Ovary (tissue), 7 donors: ENCODE measurements at regions not wholly inside any gene's neighbourhood (a gene's known extent, or its start where the extent isn't known, plus 50 kb on each side); places are given as distances from the start of the nearest gene placed in this dataset.
"Not testable (repeated sequence)": the region's sequence is repeated elsewhere in the genome, so short reads cannot be mapped to it uniquely, and the experiment has no call there.

ENCODE experiments used
- DNase-seq, 5 donors: peaks; one replicate each; pipeline ENCODE4 v3.0.0-alpha.2; 2019 to 2020
- H3K27ac ChIP-seq, 2 donors: fragments of 200-600 bp; one replicate each; pipeline versions ENCODE4 v1.5.1 to v1.8.0; 2019 to 2022
- H3K27me3 ChIP-seq: fragments of 200-600 bp; one replicate; pipeline ENCODE4 v1.8.0; 2022
- H3K36me3 ChIP-seq: fragments of 200-600 bp; sonication (generic); one replicate; pipeline ENCODE4 v1.5.1; 2019
- H3K4me1 ChIP-seq: one replicate; pipeline ENCODE4 v1.8.1; 2013; ENCODE audit warnings: mild to moderate bottlenecking, moderate library complexity; ENCODE audit not compliant: insufficient read depth
- H3K4me3 ChIP-seq: fragments of 200-600 bp; sonication (generic); one replicate; pipeline ENCODE4 v1.5.1; 2017
- H3K9me3 ChIP-seq, 2 donors: fragments of 200-600 bp in 1 of 2; sonication (generic) in 1 of 2; one replicate each; pipeline versions ENCODE4 v1.5.1 to v1.8.1; 2013 to 2019; ENCODE audit warnings: mild to moderate bottlenecking in 1 of 2, moderate library complexity in 1 of 2
- EP300 ChIP-seq: sonication (generic); formaldehyde crosslinking; IDR thresholded peaks from one replicate; pipeline ENCODE4 v1.6.1; 2017; ENCODE audit warnings: antibody characterized with exemption
- POLR2A ChIP-seq: fragments of 450-650 bp; IDR thresholded peaks from one replicate; pipeline ENCODE4 v1.6.1; 2017; ENCODE audit warnings: antibody characterized with exemption, mild to moderate bottlenecking, moderate library complexity
- WGBS, 3 donors: extraction: QIAGEN DNeasy Blood & Tissue Kit in 1 of 3; methylation state at CpG; one replicate each; pipeline versions ENCODE4 v1.1.5 to v1.1.7; 2013 to 2017; 5-methylcytosine and 5-hydroxymethylcytosine counted together
- intact Hi-C, 4 donors: fragments of 100-400 bp; cut with DNase I; formaldehyde crosslinking; loops; one replicate each; pipeline versions ENCODE4 v1.11.0 to v1.15.1; 2022 to 2023
- TF ChIP-seq, protein P1 (sequence below), 3 donors: fragments of 450-650 bp in 2 of 3; fragments of 200-600 bp in 1 of 3; IDR thresholded peaks; one replicate each; pipeline versions ENCODE4 v1.5.1 to v1.8.0; 2016 to 2022; ENCODE audit warnings: antibody characterized with exemption in 3 of 3, mild to moderate bottlenecking in 1 of 3
- donor health status: DM: no; HTN: no; CAD: no; lungs with moderate emphysema.
- donor health status: DM: no; HTN: no; CAD: no.
- donor health status: Bipolar disorder and iron deficiency.
- donor health status: DM: no; HTN: no; CAD: no.
- donor health status: DM: yes; HTN: yes; CAD: no.

DNA sequence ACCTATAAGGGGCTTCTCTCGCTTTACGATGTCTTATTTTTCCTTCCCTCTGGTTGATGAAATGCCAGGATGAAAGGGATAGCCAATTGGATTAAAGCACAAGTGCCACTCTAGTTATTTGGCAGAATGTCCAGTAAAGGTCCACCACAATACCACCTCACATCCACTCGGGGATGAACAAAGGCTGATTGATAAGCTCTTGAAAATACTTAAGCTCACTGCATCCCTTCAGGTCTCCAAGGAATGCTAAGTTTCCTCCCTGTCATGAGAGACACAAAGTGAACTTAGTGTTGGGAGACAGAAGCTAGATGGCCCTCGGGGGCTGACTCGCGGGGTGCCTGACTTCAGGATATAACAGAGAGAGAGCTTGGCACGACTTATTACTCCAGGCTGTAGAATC lies 185.9 kb upstream of the ZNF644 start:
- H3K9me3 ChIP-seq, H3K4me1 ChIP-seq, H3K27me3 ChIP-seq, H3K4me3 ChIP-seq, H3K36me3 ChIP-seq, H3K27ac ChIP-seq, intact Hi-C loops, DNase-seq: not testable (repeated sequence)
- WGBS, 3 donors, result 85 to 93% (median 89%) methylated on average over 7 of the region's 7 CpGs

DNA sequence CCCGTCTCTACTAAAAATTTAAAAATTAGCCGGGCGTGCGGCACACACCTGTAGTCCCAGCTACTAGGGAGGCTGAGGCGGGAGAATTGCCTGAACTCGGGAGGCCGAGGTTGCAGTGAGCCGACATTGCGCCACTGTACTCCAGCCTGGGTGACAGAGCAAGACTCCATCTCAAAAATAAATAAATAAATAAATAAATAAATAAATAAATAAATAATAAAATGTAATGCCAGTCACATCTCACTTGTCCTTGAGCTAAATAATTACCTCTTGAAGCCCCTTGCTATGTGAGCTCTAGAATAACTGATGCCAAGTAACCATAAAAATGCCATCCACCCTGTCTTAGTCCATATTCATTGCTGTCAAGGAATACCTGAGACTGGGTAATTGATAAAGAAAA lies 182.3 kb upstream of the ZNF644 start:
- 96 to 97% (median 97%) methylated on average over 9 of the region's 9 CpGs for WGBS, 3 donors
- DNase-seq, intact Hi-C loops, H3K4me1 ChIP-seq, H3K9me3 ChIP-seq, H3K36me3 ChIP-seq, H3K4me3 ChIP-seq, H3K27ac ChIP-seq, H3K27me3 ChIP-seq: not testable (repeated sequence)

DNA sequence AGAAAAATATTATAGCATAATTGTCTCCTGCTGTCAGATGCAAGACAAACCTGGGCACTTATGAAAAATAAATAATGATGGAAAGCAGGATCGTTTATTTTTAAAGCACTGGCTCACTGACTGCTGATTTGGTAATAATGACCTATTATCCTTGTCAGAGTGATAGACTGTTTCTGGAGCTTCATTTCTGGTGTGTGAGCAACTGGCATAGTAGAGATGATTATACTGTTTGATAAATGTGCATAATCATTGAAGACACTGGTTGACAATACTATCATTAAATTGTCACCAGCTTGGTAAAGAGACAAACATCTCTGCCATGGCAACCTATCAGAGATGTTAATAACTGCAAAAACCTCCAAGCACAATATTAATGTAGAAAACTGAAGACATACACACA lies 179.9 kb upstream of the ZNF644 start:
- intact Hi-C loops, result no loop called here
- H3K4me3 ChIP-seq, result no peak overlapping the region
- no peaks in the 10 kb centered on the region for H3K9me3 ChIP-seq
- no peaks in the 10 kb centered on the region for H3K36me3 ChIP-seq
- 47 to 61% (median 53%) methylated on average over 1 of the region's 1 CpG for WGBS, 3 donors
- no peak overlapping the region for H3K27ac ChIP-seq
- H3K27me3 ChIP-seq, result no peaks in the 10 kb centered on the region
- DNase-seq, result no peak
- H3K4me1 ChIP-seq, result no peaks in the 10 kb centered on the region
- TF ChIP-seq EP300 (no peak), POLR2A (no peak)
- TF ChIP-seq, protein P1, sequence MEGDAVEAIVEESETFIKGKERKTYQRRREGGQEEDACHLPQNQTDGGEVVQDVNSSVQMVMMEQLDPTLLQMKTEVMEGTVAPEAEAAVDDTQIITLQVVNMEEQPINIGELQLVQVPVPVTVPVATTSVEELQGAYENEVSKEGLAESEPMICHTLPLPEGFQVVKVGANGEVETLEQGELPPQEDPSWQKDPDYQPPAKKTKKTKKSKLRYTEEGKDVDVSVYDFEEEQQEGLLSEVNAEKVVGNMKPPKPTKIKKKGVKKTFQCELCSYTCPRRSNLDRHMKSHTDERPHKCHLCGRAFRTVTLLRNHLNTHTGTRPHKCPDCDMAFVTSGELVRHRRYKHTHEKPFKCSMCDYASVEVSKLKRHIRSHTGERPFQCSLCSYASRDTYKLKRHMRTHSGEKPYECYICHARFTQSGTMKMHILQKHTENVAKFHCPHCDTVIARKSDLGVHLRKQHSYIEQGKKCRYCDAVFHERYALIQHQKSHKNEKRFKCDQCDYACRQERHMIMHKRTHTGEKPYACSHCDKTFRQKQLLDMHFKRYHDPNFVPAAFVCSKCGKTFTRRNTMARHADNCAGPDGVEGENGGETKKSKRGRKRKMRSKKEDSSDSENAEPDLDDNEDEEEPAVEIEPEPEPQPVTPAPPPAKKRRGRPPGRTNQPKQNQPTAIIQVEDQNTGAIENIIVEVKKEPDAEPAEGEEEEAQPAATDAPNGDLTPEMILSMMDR (IDR thresholded peaks at IDR 0.05), result no peak

DNA sequence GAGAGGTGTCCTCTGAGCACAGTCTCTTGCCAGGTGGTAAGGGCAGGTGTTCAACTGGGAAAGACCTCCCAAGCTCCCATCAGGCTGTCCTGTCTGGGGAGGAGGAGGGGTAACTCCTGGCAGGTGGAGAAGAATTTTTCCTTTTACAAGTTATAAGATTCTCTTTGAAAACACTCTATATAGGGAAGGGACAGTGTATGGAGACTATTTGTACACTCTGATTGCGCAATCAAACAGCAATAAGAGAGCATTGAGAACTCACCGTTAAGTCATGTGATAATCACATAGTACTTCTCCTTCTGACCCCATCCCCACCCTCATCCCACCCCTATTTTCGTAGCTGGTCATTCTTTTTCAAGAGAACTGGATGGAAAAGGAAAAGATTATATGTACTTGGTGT lies 179.3 kb upstream of the ZNF644 start:
- TF ChIP-seq POLR2A, result no peak
- no peak for TF ChIP-seq EP300
- TF ChIP-seq, protein P1 (IDR thresholded peaks at IDR 0.05), result no peak
- Histone ChIP-seq H3K4me3 (no peak overlapping the region), H3K27ac (no peak overlapping the region), H3K36me3 (no peaks in the 10 kb centered on the region), H3K9me3 (no peaks in the 10 kb centered on the region), H3K27me3 (no peaks in the 10 kb centered on the region), H3K4me1 (no peaks in the 10 kb centered on the region)
- 62 to 76% (median 69%) methylated on average over 3 of the region's 3 CpGs for WGBS, 3 donors
- intact Hi-C loops, result no loop called here
- no peak for DNase-seq

DNA sequence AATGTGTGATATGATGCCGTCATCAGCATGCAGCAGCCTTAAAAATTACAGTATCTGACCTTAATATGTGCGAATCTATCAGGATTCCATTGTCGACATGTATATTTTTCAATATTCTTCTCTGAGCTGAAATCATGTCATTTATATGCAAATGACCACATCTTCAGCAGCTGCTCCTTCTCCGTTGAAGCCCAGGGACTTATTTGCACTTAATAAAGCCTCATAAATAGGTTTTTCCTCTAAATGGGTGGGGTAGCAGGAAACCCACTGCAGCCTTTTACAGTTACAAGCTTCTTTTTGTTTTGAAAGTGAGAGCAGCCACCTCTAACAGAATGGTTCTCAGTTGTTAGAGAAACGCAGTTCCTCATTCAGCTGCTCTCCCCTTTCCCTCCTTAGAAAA lies 178.8 kb upstream of the ZNF644 start:
- no peak overlapping the region for H3K4me3 ChIP-seq
- TF ChIP-seq, protein P1 (IDR thresholded peaks at IDR 0.05), result no peak
- TF ChIP-seq EP300 (no peak), POLR2A (no peak)
- 62 to 69% (median 62%) methylated on average over 5 of the region's 5 CpGs for WGBS, 3 donors
- H3K4me1 ChIP-seq, result no peaks in the 10 kb centered on the region
- no peaks in the 10 kb centered on the region for H3K27me3 ChIP-seq
- no peak for DNase-seq
- H3K9me3 ChIP-seq, result no peaks in the 10 kb centered on the region
- H3K36me3 ChIP-seq, result no peaks in the 10 kb centered on the region
- intact Hi-C loops, result no loop called here
- no peak overlapping the region for H3K27ac ChIP-seq

DNA sequence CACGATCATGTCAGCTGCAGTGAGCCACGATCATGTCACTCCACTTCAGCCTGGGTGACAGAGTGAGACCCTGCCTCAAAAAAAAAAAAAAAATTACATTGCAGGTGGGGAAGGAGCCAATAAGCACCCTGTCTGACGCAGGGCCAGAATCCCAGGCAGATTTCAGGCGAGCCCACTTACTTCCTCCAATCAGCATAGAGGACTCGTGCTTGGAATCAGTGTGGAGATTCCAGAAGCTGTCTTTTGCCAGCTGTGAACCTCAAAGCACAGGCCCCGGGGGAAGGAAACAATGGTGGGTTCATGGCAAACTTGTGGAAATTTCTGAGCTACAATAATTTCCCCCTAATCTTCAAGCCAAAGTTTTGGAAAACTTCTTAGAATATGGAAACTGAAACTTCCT lies 178.2 kb upstream of the ZNF644 start:
- no peak overlapping the region for H3K27ac ChIP-seq
- H3K4me1 ChIP-seq, result no peaks in the 10 kb centered on the region
- H3K4me3 ChIP-seq, result no peak overlapping the region
- no peaks in the 10 kb centered on the region for H3K27me3 ChIP-seq
- no peaks in the 10 kb centered on the region for H3K9me3 ChIP-seq
- DNase-seq, result no peak
- intact Hi-C loops, result no loop called here
- no peaks in the 10 kb centered on the region for H3K36me3 ChIP-seq
- WGBS, 3 donors, result 55 to 71% (median 71%) methylated on average over 6 of the region's 6 CpGs
- no peak for TF ChIP-seq EP300
- no peak for TF ChIP-seq POLR2A
- TF ChIP-seq, protein P1 (IDR thresholded peaks at IDR 0.05), result no peak
